ENCODE measurements at regions not wholly inside any gene's neighbourhood (a gene's known extent, or its start where the extent isn't known, plus 50 kb on each side); places are given as distances from the start of the nearest gene placed in this dataset.
"Not testable (repeated sequence)": the region's sequence is repeated elsewhere in the genome, so short reads cannot be mapped to it uniquely, and the experiment has no call there.

GRCh38 chr15:30195355-30196008 lies 60.6 kb downstream of the GOLGA8T start:
- DNase-seq (ENCODE audit: low read depth) = not testable (repeated sequence)

- peak; percentile 17 for DNase-seq (ENCODE audit: low read depth)
These were observed 61.1 kb downstream of the GOLGA8T start for GRCh38 chr15:30196009-30196375.

- DNase-seq (ENCODE audit: low read depth) = not testable (repeated sequence)
These were observed 61.9 kb downstream of the GOLGA8T start for GRCh38 chr15:30196769-30197168.

- not testable (repeated sequence) for DNase-seq (ENCODE audit: low read depth)
These were observed 66.7 kb downstream of the GOLGA8T start for GRCh38 chr15:30201517-30201916.

- DNase-seq (ENCODE audit: low read depth) = not testable (repeated sequence)
These were observed 78.9 kb downstream of the GOLGA8T start for GRCh38 chr15:30213733-30214132.

GRCh38 chr15:30221803-30222202 lies 87.0 kb downstream of the GOLGA8T start:
- DNase-seq (ENCODE audit: low read depth) = not testable (repeated sequence)

GRCh38 chr15:30222798-30223591 lies 88.1 kb downstream of the GOLGA8T start:
- DNase-seq (ENCODE audit: low read depth) = not testable (repeated sequence)

- not testable (repeated sequence) for DNase-seq (ENCODE audit: low read depth)
These were observed 90.5 kb downstream of the GOLGA8T start for GRCh38 chr15:30225233-30225891.

GRCh38 chr15:30261432-30262141 lies 126.7 kb downstream of the GOLGA8T start:
- DNase-seq (ENCODE audit: low read depth) = not testable (repeated sequence)

- not testable (repeated sequence) for DNase-seq (ENCODE audit: low read depth)
These were observed 127.2 kb downstream of the GOLGA8T start for GRCh38 chr15:30262142-30262460.

- DNase-seq (ENCODE audit: low read depth) = not testable (repeated sequence)
These were observed 129.1 kb downstream of the GOLGA8T start for GRCh38 chr15:30264000-30264399.

GRCh38 chr15:30295150-30295844 lies 98.0 kb downstream of the CHRFAM7A start:
- DNase-seq (ENCODE audit: low read depth) = not testable (repeated sequence)

GRCh38 chr15:30303968-30304367 lies 89.4 kb downstream of the CHRFAM7A start:
- DNase-seq (ENCODE audit: low read depth) = not testable (repeated sequence)

Measured in stimulated activated CD8-positive, alpha-beta memory T cell treated with anti-CD3 and anti-CD28 coated beads, Interleukin-4, amount 100 ng/mL, for 24 hours (primary cell).